Activated CD4-positive, alpha-beta memory T cell treated with anti-CD3 and anti-CD28 coated beads, Interleukin-2, amount 10 ng/mL, durations not matched to agents 7 days and 5 days (primary cell): ENCODE measurements at regions not wholly inside any gene's neighbourhood (a gene's known extent, or its start where the extent isn't known, plus 50 kb on each side); places are given as distances from the start of the nearest gene placed in this dataset.

Source experiments
- CTCF ChIA-PET: fragments of 350-600 bp; sonication (Branson Sonifier 250); formaldehyde crosslinking; loops from one replicate; lab custom pipeline; 2021; ENCODE audit warnings: antibody characterized with exemption, inconsistent platforms; lab: Charles Lee
- POLR2A ChIA-PET: fragments of 350-600 bp; sonication (Branson Sonifier 250); formaldehyde crosslinking; loops from one replicate; lab custom pipeline; 2021; ENCODE audit warnings: antibody characterized with exemption; lab: Charles Lee
- DNase-seq: peaks from one replicate; pipeline ENCODE4 v3.0.0-alpha.2; 2020
- H3K27ac Mint-ChIP-seq: one replicate; pipeline ENCODE4 v1.8.0; 2021; ENCODE audit warnings: mild to moderate bottlenecking, mixed read lengths
- H3K27me3 Mint-ChIP-seq: one replicate; pipeline ENCODE4 v1.8.0; 2021; ENCODE audit warnings: mixed read lengths
- H3K36me3 Mint-ChIP-seq: one replicate; pipeline ENCODE4 v1.8.0; 2021; ENCODE audit warnings: low read depth, mixed read lengths
- H3K4me1 Mint-ChIP-seq: one replicate; pipeline ENCODE4 v1.8.0; 2021; ENCODE audit warnings: mixed read lengths
- H3K4me3 Mint-ChIP-seq: one replicate; pipeline ENCODE4 v1.8.0; 2021; ENCODE audit warnings: mild to moderate bottlenecking, mixed read lengths
- H3K9me3 Mint-ChIP-seq: one replicate; pipeline ENCODE4 v1.8.0; 2021; ENCODE audit warnings: mixed read lengths

DNA sequence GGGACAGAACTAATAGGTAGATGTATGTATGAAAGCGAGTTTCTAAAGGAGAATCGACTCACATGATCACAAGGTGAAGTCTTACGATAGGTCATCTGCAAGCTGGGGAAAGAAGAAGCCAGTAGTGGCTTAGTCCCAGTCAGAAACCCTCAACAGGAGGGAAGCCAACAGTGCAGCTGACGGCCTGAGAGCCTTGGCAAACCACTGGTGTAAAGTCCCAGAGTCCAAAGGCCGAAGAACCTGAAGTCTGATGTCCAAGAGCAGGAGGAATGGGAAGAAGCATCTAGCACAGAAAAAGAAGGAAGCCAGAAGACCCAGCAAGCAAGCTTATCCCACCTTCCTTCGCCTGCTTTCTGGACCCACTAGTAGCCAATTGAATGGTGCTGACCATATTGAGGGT, 507.6 kb upstream of the ARGLU1 start:
- no peak overlapping the region for H3K4me3 Mint-ChIP-seq
- no peaks in the 10 kb centered on the region for H3K4me1 Mint-ChIP-seq
- POLR2A ChIA-PET: no interaction called here

DNA sequence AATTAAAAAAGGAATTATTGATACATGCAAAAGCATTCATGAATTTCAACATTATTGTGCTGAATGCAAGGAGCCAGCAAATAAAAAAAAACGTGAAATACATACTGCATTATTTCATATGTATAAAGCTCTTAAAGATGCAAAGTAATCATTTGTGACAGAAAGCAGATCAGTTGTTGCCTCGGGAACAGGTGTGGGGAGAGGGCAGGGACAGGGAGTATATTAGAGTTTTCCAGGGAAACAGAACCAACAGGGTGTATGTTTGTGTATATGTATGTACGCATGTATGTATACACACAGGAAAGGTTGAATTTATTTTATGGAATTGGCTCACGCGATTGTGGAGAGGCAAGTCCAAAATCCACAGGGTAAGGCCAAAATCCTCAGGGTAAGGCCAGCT, 502.9 kb upstream of the ARGLU1 start:
- CTCF ChIA-PET: no interaction called here
- POLR2A ChIA-PET: no interaction called here
- no peaks in the 10 kb centered on the region for H3K36me3 Mint-ChIP-seq
- no peak overlapping the region for H3K27ac Mint-ChIP-seq
- DNase-seq: no peak
- no peaks in the 10 kb centered on the region for H3K9me3 Mint-ChIP-seq
- no peak overlapping the region for H3K4me3 Mint-ChIP-seq
- H3K4me1 Mint-ChIP-seq: no peaks in the 10 kb centered on the region
- H3K27me3 Mint-ChIP-seq: no peaks in the 10 kb centered on the region

More for the DNA sequence above, 507.6 kb upstream of the ARGLU1 start:
- no peaks in the 10 kb centered on the region for H3K36me3 Mint-ChIP-seq
- CTCF ChIA-PET: no interaction called here
- no peak for DNase-seq
- H3K27me3 Mint-ChIP-seq: no peaks in the 10 kb centered on the region
- no peaks in the 10 kb centered on the region for H3K9me3 Mint-ChIP-seq
- no peak overlapping the region for H3K27ac Mint-ChIP-seq

DNA sequence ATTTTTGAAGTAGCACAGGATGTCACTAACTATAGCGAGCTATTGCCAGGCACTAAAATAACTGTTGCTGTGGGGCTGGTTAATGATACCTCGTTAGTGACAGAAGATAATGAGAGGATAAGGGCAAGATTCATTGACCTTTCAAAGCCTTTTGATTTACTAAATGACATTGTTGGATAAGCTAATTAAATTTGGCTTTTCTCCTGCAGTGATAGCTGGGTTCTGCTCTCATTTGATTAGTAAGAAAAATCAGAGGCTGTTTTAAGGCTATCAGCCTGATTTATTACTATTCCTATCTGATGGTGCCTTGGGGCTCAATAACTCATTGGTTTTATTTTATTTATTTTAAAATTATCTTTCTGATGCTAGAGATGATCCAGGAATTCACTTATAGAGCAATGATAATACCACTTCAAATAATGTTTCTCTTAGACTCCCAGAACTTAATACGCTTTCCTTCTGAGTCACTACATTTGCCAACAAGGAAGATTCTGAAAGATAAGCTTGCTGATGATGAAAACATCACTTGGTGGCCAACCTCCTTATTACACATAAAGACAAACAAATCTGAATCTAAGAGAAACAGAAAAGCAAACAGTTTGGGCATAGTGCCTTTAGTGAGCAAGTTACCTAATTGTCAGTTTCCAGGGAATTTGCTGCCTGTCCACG, 501.3 kb upstream of the ARGLU1 start:
- H3K4me3 Mint-ChIP-seq: no peak overlapping the region

DNA sequence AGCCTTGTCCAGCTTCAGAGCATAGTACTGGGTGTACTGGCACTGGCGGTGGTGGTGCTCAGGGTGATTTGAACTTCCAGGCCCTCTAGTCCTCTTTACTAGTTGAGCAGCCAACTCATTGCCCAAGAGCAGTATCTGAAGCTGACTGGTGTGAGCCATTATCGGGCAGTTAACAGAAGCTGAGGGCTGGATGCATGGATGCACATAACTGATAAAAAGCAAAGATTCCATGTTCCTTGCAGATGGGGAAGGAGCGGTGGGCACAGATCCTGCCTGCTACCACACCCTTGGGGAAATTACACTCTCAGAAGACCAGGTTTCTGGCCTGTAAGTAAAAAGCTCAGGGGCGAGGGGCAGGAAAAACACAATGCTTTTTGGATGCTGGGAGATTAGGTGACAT, 499.4 kb upstream of the ARGLU1 start:
- no peaks in the 10 kb centered on the region for H3K9me3 Mint-ChIP-seq
- CTCF ChIA-PET: no interaction called here
- no peak for DNase-seq

More for the DNA sequence above, 501.3 kb upstream of the ARGLU1 start:
- CTCF ChIA-PET: no interaction called here
- no peaks in the 10 kb centered on the region for H3K36me3 Mint-ChIP-seq
- no peak overlapping the region for H3K27ac Mint-ChIP-seq
- no peaks in the 10 kb centered on the region for H3K27me3 Mint-ChIP-seq
- H3K9me3 Mint-ChIP-seq: no peaks in the 10 kb centered on the region
- DNase-seq: no peak
- H3K4me1 Mint-ChIP-seq: no peaks in the 10 kb centered on the region
- POLR2A ChIA-PET: no interaction called here

DNA sequence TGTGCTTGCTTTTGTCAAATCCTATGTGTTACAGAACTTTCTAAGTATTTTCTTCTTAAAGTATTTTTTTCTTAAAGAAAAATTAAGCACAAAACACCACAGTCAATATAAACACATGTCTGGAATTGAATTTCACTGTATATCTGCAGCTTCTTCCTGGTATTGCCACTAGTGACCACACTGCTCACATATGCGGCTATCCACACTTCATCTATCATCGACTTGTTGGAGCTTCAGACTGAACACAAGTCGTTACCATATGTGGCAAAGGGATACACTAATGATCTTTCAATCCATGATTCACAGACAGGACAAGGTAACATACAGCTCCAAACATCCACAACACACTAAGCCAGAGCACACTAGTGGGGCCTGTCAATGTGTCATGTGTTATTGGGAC, 498.4 kb upstream of the ARGLU1 start:
- H3K27me3 Mint-ChIP-seq: no peaks in the 10 kb centered on the region
- CTCF ChIA-PET: no interaction called here
- POLR2A ChIA-PET: no interaction called here

More for the DNA sequence above, 499.4 kb upstream of the ARGLU1 start:
- Mint-ChIP-seq H3K27ac (no peak overlapping the region), H3K27me3 (no peaks in the 10 kb centered on the region), H3K36me3 (no peaks in the 10 kb centered on the region), H3K4me3 (no peak overlapping the region), H3K4me1 (no peaks in the 10 kb centered on the region)
- POLR2A ChIA-PET: no interaction called here

DNA sequence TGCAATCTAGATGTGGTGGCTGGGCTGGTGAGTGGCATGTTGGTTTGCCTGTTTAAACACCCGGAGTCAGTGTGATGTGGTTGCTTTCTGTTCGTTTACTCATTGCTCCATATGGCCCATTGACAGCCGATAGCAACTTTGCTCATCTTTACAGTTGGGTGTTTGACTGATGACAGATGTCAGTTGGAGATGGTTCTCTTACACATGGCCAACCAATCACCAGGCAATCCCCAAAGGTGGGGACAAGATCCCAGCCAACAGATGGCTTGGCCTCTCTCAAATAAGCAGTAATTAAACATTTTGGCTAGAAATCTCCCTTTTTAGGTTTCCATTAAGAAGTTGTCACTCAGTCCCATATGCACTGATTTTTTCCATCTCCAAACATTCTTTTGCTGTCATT, 497.1 kb upstream of the ARGLU1 start:
- DNase-seq: no peak
- ChIA-PET CTCF (no interaction called here), POLR2A (no interaction called here)
- Mint-ChIP-seq H3K27ac (no peak overlapping the region), H3K4me3 (no peak overlapping the region), H3K9me3 (peaks cover 3% of the 10 kb centered on the region), H3K27me3 (no peaks in the 10 kb centered on the region), H3K36me3 (no peaks in the 10 kb centered on the region), H3K4me1 (no peaks in the 10 kb centered on the region)

More for the DNA sequence above, 498.4 kb upstream of the ARGLU1 start:
- Mint-ChIP-seq H3K4me3 (no peak overlapping the region), H3K9me3 (no peaks in the 10 kb centered on the region), H3K36me3 (no peaks in the 10 kb centered on the region), H3K4me1 (no peaks in the 10 kb centered on the region), H3K27ac (no peak overlapping the region)
- no peak for DNase-seq

DNA sequence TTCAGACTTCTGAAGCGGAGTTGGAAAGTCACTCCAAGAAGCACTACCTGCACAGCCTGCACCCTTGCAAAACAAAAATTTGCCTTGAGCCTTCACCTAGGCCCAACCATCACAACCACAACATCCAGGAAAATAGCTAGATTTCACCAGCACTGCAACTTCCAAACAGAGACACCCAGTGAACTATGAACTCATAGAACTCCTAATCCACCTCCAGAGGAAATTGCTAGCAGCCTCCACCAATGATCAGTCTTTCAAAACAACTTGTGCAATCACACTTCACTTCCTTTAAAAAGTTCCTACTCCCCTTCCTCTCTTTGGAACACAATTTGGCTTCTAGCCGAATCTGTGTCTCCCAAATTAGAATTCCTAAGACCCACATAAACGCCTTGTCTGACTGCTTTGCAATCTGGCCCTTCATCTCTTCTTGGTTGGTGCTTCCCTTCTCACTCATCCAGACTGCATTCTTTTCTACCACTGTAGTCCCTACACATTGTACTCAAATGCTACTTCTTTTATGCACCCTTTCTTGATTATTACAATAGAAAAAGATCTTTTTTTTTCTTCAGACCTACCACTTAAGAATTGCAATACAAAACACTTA, 489.2 kb upstream of the ARGLU1 start:
- CTCF ChIA-PET: no interaction called here
- H3K27me3 Mint-ChIP-seq: no peaks in the 10 kb centered on the region
- no peaks in the 10 kb centered on the region for H3K36me3 Mint-ChIP-seq
- DNase-seq: no peak
- no peak overlapping the region for H3K27ac Mint-ChIP-seq
- H3K4me3 Mint-ChIP-seq: no peak overlapping the region
- H3K9me3 Mint-ChIP-seq: peaks cover 3% of the 10 kb centered on the region
- POLR2A ChIA-PET: no interaction called here
- H3K4me1 Mint-ChIP-seq: no peaks in the 10 kb centered on the region

DNA sequence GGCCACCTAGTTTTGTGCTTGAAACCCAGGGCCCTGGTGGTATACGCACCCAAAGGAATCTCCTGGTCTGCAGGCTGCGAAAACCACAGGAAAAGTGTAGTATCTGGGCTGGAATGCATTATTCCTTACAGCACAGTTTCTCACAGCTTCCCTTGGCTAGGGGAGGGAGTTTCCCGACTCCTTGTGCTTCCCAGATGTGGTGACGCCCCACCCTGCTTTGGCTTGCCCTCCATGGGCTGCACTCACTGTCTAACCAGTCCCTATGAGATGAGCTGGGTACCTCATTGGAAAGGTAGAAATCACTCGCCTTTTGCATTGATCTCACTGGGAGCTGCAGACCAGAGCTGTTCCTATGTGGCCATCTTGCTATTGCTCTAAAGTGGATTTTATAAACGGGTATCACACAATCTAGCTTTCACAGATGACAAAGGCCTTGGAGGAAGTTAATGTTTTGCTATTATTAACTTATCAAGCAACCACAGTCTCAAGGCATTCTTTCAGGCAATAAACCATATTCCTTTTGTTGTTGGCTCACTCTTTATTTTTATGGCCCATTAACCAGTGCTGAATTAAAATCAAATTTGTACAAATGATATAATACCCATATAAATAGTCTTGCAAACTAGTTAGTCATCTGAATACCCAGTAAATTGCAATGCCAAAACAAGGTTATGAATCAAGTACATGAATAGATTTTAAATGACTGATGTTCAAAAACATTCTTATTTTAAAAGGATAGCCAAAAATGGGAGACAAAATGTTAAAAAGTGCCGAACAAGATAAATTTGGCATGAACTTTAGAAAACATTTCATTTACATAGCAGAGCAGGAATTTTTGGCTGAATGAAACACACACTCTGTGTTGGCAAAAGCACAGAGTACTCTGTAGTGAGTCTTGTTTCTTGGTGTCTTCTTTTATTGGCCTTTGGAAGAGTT, 475.4 kb upstream of the ARGLU1 start:
- DNase-seq: no peak
- H3K27ac Mint-ChIP-seq: no peak overlapping the region
- CTCF ChIA-PET: no interaction called here
- no peaks in the 10 kb centered on the region for H3K36me3 Mint-ChIP-seq
- no peak overlapping the region for H3K4me3 Mint-ChIP-seq
- no peaks in the 10 kb centered on the region for H3K27me3 Mint-ChIP-seq
- no peaks in the 10 kb centered on the region for H3K4me1 Mint-ChIP-seq
- POLR2A ChIA-PET: no interaction called here
- peaks cover 8% of the 10 kb centered on the region for H3K9me3 Mint-ChIP-seq

DNA sequence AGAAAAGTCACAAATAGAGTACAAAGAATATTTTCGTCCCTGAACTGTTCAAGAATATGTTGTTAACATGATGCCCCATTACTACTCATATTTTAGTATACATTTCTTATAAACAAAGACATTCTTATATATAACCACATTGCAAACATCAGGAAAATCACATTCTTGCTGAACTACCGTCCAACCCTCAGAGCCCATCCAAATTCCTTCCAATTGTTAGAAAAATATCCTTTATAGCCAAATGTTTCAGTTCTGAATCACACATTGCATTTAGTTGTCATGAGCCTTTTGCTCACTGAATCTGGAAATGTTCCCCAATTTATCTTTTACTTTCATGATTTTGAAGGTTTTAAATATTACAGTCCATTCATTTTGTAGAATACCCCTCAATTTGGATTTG, 467.8 kb upstream of the ARGLU1 start:
- POLR2A ChIA-PET: no interaction called here
- H3K27me3 Mint-ChIP-seq: no peaks in the 10 kb centered on the region
- H3K36me3 Mint-ChIP-seq: no peaks in the 10 kb centered on the region
- H3K4me3 Mint-ChIP-seq: no peak overlapping the region
- no peak overlapping the region for H3K27ac Mint-ChIP-seq
- no peaks in the 10 kb centered on the region for H3K4me1 Mint-ChIP-seq
- peaks cover 3% of the 10 kb centered on the region for H3K9me3 Mint-ChIP-seq
- CTCF ChIA-PET: no interaction called here
- no peak for DNase-seq

DNA sequence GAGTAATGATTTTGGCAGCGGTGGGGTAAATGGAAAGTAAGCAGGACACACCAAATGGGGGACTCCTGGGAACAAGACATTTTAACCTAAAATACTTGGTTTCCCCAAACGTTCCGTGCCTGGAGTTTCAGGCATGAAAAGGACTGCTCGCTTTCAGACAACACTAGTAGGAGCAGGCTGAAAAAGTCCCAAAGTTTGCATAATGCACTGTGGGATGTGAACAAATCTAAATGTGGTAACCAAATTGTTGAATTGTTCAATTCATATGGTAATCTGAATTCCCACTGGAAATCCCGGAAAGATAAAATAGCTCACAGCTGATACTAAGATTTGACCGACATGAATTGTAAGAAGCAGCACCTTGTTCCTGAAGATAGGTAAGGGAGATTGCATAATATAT, 467.2 kb upstream of the ARGLU1 start:
- H3K27ac Mint-ChIP-seq: no peak overlapping the region
- POLR2A ChIA-PET: no interaction called here

DNA sequence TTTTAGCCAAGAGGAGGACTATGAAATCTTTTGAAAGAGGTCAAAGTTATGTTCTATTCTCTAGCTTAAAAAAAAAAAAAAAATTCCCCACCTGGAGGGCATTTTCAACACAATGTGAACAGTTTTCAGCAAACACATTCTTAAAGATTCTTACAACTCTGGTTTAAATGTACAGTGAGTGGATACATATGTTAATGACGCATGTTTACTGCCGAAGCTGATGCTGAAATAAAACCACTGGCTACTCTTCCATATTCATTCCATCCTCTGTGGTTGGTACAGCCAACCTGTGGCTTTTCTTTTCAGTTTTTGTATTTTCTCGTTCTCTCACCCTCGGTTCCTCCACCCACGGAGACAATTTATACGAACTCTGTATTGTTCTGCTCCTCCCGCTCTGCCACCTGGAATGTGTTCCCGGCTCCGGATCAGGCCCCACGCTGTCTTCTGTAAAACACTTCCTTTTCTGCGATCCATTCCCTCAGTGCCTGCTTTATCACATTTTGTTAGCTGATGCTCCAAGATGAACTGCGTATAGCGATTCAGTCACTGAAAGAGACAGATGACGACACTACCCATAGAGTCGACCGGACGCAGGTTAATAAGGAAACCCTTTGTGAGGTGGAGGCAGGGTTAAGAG, 466.4 kb upstream of the ARGLU1 start:
- no peak for DNase-seq
- H3K27me3 Mint-ChIP-seq: no peaks in the 10 kb centered on the region
- no peaks in the 10 kb centered on the region for H3K4me1 Mint-ChIP-seq
- ChIA-PET POLR2A (no interaction called here), CTCF (no interaction called here)
- H3K27ac Mint-ChIP-seq: no peak overlapping the region
- H3K36me3 Mint-ChIP-seq: no peaks in the 10 kb centered on the region
- H3K9me3 Mint-ChIP-seq: peaks cover 3% of the 10 kb centered on the region
- H3K4me3 Mint-ChIP-seq: no peak overlapping the region

More for the DNA sequence above, 467.2 kb upstream of the ARGLU1 start:
- no peaks in the 10 kb centered on the region for H3K36me3 Mint-ChIP-seq
- peaks cover 3% of the 10 kb centered on the region for H3K9me3 Mint-ChIP-seq
- no peaks in the 10 kb centered on the region for H3K4me1 Mint-ChIP-seq
- H3K27me3 Mint-ChIP-seq: no peaks in the 10 kb centered on the region
- no peak for DNase-seq
- CTCF ChIA-PET: no interaction called here
- H3K4me3 Mint-ChIP-seq: no peak overlapping the region

DNA sequence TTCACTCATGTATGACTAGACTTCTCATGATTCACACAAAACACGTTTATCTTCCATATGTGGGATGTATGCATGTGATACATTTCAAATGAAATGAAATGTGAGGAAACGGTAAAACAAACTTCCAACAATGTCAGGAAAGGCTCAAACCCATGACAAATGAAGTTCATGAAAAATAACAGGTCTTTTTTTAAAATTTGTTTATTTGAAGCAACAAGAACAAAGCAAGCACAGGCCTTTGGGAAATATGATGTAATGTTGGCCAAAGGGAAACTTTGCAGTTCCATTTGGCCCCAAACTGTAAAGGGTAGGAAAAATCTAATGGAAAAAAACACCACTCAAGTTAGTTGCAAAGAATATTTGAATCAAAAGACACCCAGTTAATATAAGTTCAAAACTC, 463.8 kb upstream of the ARGLU1 start:
- Mint-ChIP-seq H3K4me1 (no peaks in the 10 kb centered on the region), H3K4me3 (no peak overlapping the region), H3K36me3 (no peaks in the 10 kb centered on the region), H3K9me3 (peaks cover 3% of the 10 kb centered on the region), H3K27me3 (no peaks in the 10 kb centered on the region), H3K27ac (no peak overlapping the region)
- ChIA-PET CTCF (no interaction called here), POLR2A (no interaction called here)
- no peak for DNase-seq

DNA sequence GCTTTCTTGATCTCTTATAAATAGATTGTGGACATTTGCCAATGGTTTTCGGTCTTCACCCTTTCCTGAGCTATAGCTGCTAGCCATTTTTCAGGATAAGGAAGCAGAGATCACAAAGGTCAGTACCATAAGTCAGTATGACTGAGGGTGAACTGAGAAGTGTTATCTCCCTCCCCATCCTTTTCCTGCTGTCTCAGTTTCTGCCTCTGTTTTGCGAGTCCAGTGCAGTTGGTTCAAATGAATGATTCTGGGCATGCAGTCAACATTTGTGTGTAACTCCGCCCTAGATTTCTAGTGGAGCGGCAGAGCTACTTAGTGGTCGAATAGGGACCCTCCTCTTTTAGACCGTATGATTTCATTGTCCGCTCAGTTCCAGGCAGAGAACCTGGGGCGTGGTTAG, 460.8 kb upstream of the ARGLU1 start:
- Mint-ChIP-seq H3K4me3 (no peak overlapping the region), H3K36me3 (no peaks in the 10 kb centered on the region), H3K27me3 (no peaks in the 10 kb centered on the region), H3K9me3 (peaks cover 3% of the 10 kb centered on the region), H3K27ac (no peak overlapping the region), H3K4me1 (no peaks in the 10 kb centered on the region)
- no peak for DNase-seq
- ChIA-PET POLR2A (no interaction called here), CTCF (no interaction called here)
